Esophagus muscularis mucosa (tissue), 3 donors: ENCODE measurements at regions not wholly inside any gene's neighbourhood (a gene's known extent, or its start where the extent isn't known, plus 50 kb on each side); places are given as distances from the start of the nearest gene placed in this dataset.

ENCODE experiments used
- POLR2AphosphoS5 ChIP-seq, 2 donors: sonication (generic); formaldehyde crosslinking; IDR thresholded peaks; one replicate each; pipeline ENCODE4 v1.6.1; 2017; ENCODE audit warnings: antibody characterized with exemption in 2 of 2
- TF ChIP-seq, protein P1 (sequence below), 3 experiments: fragments of 200-600 bp in 2 of 3; fragments of 450-650 bp in 1 of 3; sonication (generic) in 2 of 3; IDR thresholded peaks; one replicate each; pipeline ENCODE4 v1.5.1; 2017 to 2019; ENCODE audit warnings: antibody characterized with exemption in 3 of 3, mild to moderate bottlenecking in 2 of 3, moderate library complexity in 1 of 3

DNA sequence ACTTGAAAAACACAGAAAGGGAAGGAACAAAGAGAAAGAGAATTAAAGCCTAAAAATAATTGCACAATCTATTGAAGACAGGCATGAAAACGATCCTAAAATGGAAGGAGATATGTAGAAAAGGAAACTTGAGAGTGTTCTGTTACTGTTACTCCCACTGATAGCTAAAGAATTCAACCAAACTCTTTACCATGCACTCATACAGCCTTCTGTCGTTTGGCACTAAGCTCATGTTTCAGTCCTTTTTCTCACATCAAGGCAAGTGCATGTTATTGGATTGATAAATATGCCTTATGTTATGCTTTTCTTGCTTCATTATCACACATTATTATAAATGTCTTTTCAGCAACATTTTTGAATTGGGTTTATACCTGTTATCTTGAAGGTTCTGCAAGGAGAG is 696.5 kb downstream of the EFNA5 start:
- TF ChIP-seq, protein P1, sequence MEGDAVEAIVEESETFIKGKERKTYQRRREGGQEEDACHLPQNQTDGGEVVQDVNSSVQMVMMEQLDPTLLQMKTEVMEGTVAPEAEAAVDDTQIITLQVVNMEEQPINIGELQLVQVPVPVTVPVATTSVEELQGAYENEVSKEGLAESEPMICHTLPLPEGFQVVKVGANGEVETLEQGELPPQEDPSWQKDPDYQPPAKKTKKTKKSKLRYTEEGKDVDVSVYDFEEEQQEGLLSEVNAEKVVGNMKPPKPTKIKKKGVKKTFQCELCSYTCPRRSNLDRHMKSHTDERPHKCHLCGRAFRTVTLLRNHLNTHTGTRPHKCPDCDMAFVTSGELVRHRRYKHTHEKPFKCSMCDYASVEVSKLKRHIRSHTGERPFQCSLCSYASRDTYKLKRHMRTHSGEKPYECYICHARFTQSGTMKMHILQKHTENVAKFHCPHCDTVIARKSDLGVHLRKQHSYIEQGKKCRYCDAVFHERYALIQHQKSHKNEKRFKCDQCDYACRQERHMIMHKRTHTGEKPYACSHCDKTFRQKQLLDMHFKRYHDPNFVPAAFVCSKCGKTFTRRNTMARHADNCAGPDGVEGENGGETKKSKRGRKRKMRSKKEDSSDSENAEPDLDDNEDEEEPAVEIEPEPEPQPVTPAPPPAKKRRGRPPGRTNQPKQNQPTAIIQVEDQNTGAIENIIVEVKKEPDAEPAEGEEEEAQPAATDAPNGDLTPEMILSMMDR (IDR thresholded peaks at IDR 0.05), result no peak
- no peak for TF ChIP-seq POLR2AphosphoS5 (IDR thresholded peaks at IDR 0.05)
